Mammary epithelial cell (primary cell): ENCODE measurements at regions not wholly inside any gene's neighbourhood (a gene's known extent, or its start where the extent isn't known, plus 50 kb on each side); places are given as distances from the start of the nearest gene placed in this dataset.

Source experiments
- EZH2 ChIP-seq: IDR thresholded peaks from 2 replicates; pipeline ENCODE4 v1.6.1; 2012; ENCODE audit warnings: low read length, inconsistent platforms, borderline replicate concordance
- TF ChIP-seq, protein P1 (sequence below), 2 donors: IDR thresholded peaks in 1 of 2; conservative IDR thresholded peaks in 1 of 2; 2 replicates each; pipeline ENCODE4 v1.5.1; 2011 to 2012; ENCODE audit warnings: inconsistent platforms in 2 of 2, low read length in 2 of 2, mild to moderate bottlenecking in 2 of 2, control low read depth in 1 of 2, low read depth in 1 of 2; ENCODE audit not compliant: insufficient read depth in 1 of 2; ENCODE audit errors: extremely low read depth in 1 of 2

DNA sequence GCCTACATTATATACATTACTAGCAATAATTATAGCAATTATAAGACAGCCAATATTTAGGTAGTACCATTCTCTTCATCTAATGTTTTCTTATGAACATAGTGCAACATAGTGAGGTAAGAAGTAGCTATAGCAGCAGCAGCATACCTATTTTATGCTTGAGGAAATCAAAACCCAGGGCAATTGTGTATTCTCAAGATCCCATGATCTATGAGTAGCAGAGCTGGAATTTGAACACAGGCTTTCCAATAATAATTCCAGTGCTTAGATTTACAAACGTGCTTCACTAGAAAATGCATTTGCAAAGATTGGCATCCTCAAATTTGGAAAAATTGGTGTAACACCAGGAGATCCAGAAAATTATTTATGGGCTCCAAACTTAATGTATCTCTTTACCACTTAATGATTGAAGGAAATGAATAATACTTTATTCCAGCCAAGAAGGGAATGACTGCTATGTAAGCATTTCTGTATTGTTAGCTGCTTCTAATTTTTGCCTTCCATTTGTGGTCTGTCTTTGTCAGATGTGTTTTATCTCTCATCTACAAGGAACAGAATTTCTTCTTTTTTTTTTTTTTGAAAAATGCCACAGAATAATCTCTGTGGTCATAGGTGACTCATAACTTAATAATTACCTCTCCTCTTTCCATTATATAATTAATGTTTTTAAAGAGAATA, 451.1 kb downstream of the ARAP2 start:
- TF ChIP-seq, protein P1, sequence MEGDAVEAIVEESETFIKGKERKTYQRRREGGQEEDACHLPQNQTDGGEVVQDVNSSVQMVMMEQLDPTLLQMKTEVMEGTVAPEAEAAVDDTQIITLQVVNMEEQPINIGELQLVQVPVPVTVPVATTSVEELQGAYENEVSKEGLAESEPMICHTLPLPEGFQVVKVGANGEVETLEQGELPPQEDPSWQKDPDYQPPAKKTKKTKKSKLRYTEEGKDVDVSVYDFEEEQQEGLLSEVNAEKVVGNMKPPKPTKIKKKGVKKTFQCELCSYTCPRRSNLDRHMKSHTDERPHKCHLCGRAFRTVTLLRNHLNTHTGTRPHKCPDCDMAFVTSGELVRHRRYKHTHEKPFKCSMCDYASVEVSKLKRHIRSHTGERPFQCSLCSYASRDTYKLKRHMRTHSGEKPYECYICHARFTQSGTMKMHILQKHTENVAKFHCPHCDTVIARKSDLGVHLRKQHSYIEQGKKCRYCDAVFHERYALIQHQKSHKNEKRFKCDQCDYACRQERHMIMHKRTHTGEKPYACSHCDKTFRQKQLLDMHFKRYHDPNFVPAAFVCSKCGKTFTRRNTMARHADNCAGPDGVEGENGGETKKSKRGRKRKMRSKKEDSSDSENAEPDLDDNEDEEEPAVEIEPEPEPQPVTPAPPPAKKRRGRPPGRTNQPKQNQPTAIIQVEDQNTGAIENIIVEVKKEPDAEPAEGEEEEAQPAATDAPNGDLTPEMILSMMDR (conservative IDR thresholded peaks at IDR 0.05 in 1 of 2, IDR thresholded peaks at IDR 0.05 in 1 of 2; ENCODE audit: extremely low read depth in 1 of 2, insufficient read depth in 1 of 2, low read depth in 1 of 2, low read length in 2 of 2) = no peak
- TF ChIP-seq EZH2 = no peak
